Progenitor cell of endocrine pancreas (in vitro differentiated cells): ENCODE measurements at regions not wholly inside any gene's neighbourhood (a gene's known extent, or its start where the extent isn't known, plus 50 kb on each side); places are given as distances from the start of the nearest gene placed in this dataset.
A peak's percentile ranks its signal among the peaks of the same experiment; 100 is the strongest.

ENCODE experiments used
- DNase-seq: peaks from one replicate; pipeline ENCODE4 v3.0.0; 2021; ENCODE audit warnings: low spot score; ENCODE audit not compliant: unreplicated experiment
- H3K27ac Mint-ChIP-seq: 2 replicates; pipeline ENCODE4 v1.8.0; 2021; ENCODE audit warnings: mild to moderate bottlenecking, moderate library complexity, mixed read lengths
- H3K27me3 Mint-ChIP-seq: 2 replicates; pipeline ENCODE4 v1.8.0; 2021; ENCODE audit warnings: mixed read lengths
- H3K36me3 Mint-ChIP-seq: 2 replicates; pipeline ENCODE4 v1.8.0; 2022; ENCODE audit warnings: mixed read lengths; ENCODE audit not compliant: insufficient read depth
- H3K4me1 Mint-ChIP-seq: 2 replicates; pipeline ENCODE4 v1.8.0; 2021; ENCODE audit warnings: low read depth, mixed read lengths
- H3K4me3 Mint-ChIP-seq: 2 replicates; pipeline ENCODE4 v1.8.0; 2021; ENCODE audit warnings: low read depth, mild to moderate bottlenecking, moderate library complexity, mixed read lengths
- H3K9me3 Mint-ChIP-seq: 2 replicates; pipeline ENCODE4 v1.8.0; 2021; ENCODE audit warnings: low read depth, mixed read lengths
- CTCF ChIP-seq: fragments of 200-600 bp; sonication (generic); IDR thresholded peaks from one replicate; pipeline ENCODE4 v1.5.0; 2021; ENCODE audit warnings: antibody characterized with exemption, mild to moderate bottlenecking; ENCODE audit not compliant: unreplicated experiment

DNA sequence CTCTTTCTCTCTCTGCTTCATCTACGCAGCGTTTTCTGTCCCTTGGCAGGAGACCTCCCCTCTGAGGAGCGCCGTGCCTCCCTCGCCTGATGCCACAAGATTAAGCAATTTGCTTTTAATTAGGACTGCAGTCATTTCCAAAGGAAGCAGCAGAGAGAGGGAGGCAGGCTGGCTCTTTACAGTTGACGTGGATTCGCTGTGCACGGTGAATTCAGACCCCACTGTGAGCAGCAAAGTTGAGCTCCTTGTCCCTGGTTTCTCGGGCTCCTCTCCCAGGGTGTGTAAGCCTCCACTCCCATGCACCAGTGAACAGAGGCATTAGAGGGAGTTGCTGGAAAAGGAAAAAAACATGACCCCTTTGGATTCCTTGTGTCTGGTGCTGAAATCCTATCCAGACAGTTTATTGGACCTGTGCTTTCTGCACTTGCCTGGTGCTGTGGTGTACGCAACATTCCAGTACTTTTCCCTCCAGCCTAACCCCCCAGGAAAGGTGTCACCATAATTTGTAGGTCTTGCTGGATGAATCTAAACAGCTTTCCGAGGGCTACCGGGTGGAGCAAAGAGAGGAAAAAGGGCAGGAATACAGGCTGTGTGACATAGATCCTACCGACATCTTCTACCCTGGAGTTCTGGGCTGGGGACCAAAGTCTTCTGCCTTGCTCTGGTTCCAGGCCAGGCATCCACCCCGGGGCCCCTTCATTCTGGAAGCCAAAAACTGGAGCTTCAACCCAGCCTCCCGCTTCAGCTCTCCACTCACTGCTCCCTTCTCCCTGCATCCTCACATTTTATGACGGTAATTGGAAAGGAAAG, 171.0 kb downstream of the MAF start:
- H3K36me3 Mint-ChIP-seq: no peaks in the 10 kb centered on the region

GRCh38 chr16:79426663-79427062, 173.9 kb downstream of the MAF start:
- Mint-ChIP-seq H3K9me3 (no peaks in the 10 kb centered on the region), H3K27me3 (peaks cover 9% of the 10 kb centered on the region), H3K36me3 (no peaks in the 10 kb centered on the region), H3K27ac (no peak overlapping the region), H3K4me1 (no peaks in the 10 kb centered on the region), H3K4me3 (no peak overlapping the region)
- no peak for DNase-seq
- no peak for TF ChIP-seq CTCF

More for the DNA sequence above, 171.0 kb downstream of the MAF start:
- no peak overlapping the region for H3K4me3 Mint-ChIP-seq
- no peak overlapping the region for H3K27ac Mint-ChIP-seq
- no peaks in the 10 kb centered on the region for H3K4me1 Mint-ChIP-seq
- DNase-seq: no peak
- peaks cover 9% of the 10 kb centered on the region for H3K27me3 Mint-ChIP-seq
- TF ChIP-seq CTCF: no peak
- H3K9me3 Mint-ChIP-seq: no peaks in the 10 kb centered on the region

DNA sequence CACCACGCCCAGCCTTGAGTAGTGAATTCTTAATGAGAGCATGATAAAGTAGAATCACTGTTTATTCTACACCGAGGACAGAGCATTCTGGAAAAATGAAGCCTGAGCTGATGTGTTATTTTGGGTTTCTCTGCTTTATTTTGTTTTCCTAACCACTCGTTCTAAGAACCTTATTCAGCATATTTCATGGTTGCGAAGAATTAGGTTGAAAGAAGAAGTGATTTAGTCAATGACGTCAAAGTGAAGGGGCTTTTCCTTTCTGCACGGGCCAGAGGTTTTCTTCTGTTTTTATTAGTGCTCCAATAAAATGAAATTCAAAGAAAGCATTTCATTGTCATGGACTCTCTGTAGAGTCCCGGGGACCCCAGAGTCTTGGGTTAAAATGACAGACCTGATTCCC, 178.5 kb downstream of the MAF start:
- H3K36me3 Mint-ChIP-seq: no peaks in the 10 kb centered on the region
- no peak for TF ChIP-seq CTCF
- no peak overlapping the region for H3K4me3 Mint-ChIP-seq
- H3K9me3 Mint-ChIP-seq: no peaks in the 10 kb centered on the region
- H3K27ac Mint-ChIP-seq: no peak overlapping the region
- peaks cover 13% of the 10 kb centered on the region for H3K4me1 Mint-ChIP-seq
- DNase-seq: no peak
- no peaks in the 10 kb centered on the region for H3K27me3 Mint-ChIP-seq

DNA sequence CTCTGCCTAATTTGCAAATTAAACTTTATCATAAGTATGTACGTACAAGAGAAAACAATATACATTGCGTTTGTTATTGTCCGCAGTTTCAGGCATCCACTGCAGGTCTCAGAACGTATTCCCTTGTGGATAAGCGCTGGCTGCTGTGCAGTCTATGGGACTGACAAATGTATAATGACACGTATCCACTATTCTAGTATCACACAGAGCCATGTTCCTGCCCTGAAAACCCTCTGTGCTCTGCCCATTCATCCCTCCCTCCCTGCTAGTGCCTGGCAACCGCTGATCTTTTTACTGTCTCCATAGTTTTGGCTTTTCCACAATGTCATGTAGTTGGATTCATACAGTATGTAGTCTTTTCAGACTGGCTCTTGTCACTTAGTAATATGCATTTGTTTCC, 179.4 kb downstream of the MAF start:
- Mint-ChIP-seq H3K4me3 (no peak overlapping the region), H3K4me1 (peaks cover 13% of the 10 kb centered on the region), H3K27me3 (peaks cover 2% of the 10 kb centered on the region), H3K36me3 (no peaks in the 10 kb centered on the region), H3K9me3 (no peaks in the 10 kb centered on the region), H3K27ac (peak overlapping the region; percentile 26)
- TF ChIP-seq CTCF: no peak
- no peak for DNase-seq

DNA sequence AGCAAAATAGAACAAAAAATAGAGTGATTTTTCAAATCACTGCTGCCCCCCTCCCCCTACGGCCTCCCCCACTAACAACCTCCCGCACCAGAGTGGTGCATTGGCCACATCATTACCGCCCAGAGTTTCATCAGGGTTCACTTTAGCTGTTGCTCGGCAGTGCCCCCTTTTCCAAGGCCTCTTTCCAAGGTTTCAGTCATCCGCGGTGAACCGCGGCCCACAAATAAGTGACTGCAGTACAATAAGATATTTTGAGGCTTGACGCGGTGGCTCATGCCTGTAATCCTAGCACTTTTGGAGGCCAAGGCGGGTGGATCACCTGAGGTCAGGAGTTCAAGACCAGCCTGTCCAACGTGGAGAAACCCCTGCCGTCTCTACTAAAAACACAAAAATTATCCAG, 180.0 kb downstream of the MAF start:
- Mint-ChIP-seq H3K9me3 (no peaks in the 10 kb centered on the region), H3K4me3 (no peak overlapping the region), H3K4me1 (peaks cover 13% of the 10 kb centered on the region), H3K27me3 (peaks cover 2% of the 10 kb centered on the region), H3K27ac (no peak overlapping the region), H3K36me3 (no peaks in the 10 kb centered on the region)
- no peak for DNase-seq
- no peak for TF ChIP-seq CTCF
